ENCODE measurements at regions not wholly inside any gene's neighbourhood (a gene's known extent, or its start where the extent isn't known, plus 50 kb on each side); places are given as distances from the start of the nearest gene placed in this dataset.

DNA sequence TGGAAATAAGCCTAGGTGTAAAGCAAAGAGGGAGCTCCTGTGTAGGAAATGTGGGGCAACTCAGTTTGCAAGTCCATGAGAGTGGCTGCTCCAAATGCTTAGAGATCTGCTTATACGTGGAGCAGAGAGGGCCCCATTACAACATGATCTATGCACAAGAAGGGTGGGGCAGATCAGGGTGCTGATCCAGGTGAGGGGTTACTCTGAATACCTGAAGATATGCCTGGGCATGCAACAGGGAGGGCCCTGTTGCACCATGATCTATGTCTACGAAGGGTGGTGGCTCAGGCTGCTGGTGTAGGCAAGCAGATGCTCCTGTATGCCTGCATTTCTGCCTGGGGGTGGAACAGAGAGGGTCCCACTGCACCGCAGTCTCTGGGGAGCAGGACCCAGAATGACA is 1121.2 kb downstream of the RAPGEF2 start:
- DNase-seq (ENCODE audit: low spot score in 2 of 2), result no peak
- no peak for TF ChIP-seq CTCF (IDR thresholded peaks at IDR 0.05)

DNA sequence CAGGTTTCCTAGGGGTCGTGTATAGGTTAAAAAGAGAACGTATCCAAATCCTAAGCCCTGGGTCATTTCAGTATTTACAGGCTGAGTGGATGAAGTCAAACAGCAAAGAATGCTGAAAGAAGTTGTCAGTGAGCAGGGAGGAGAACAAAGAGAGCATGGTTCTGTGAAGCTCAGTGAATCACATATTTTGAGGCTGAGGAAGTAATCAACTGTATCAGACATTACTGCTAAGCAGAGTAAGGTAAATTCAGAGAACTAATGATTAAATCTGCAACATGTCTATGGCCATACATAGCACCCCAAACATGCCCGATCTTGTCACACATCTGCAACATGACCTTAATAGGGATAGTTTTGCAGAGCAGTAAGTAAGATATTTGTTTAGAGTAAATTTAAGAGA is 1130.3 kb downstream of the RAPGEF2 start:
- H3K27ac ChIP-seq, result no peak overlapping the region
- no peaks in the 10 kb centered on the region for H3K9me3 ChIP-seq
- no peak overlapping the region for H3K4me3 ChIP-seq
- intact Hi-C loops (cut with DNase I), result no loop called here
- no peaks in the 10 kb centered on the region for H3K4me1 ChIP-seq
- no peaks in the 10 kb centered on the region for H3K36me3 ChIP-seq
- no peaks in the 10 kb centered on the region for H3K27me3 ChIP-seq
- DNase-seq (ENCODE audit: low spot score in 2 of 2), result no peak
- TF ChIP-seq CTCF (IDR thresholded peaks at IDR 0.05), result no peak

More for the DNA sequence above, 1121.2 kb downstream of the RAPGEF2 start:
- intact Hi-C loops (cut with DNase I), result no loop called here
- Histone ChIP-seq H3K36me3 (no peaks in the 10 kb centered on the region), H3K4me3 (no peak overlapping the region), H3K4me1 (no peaks in the 10 kb centered on the region), H3K9me3 (peaks cover 3% of the 10 kb centered on the region in 2 donors), H3K27ac (no peak overlapping the region), H3K27me3 (no peaks in the 10 kb centered on the region)

DNA sequence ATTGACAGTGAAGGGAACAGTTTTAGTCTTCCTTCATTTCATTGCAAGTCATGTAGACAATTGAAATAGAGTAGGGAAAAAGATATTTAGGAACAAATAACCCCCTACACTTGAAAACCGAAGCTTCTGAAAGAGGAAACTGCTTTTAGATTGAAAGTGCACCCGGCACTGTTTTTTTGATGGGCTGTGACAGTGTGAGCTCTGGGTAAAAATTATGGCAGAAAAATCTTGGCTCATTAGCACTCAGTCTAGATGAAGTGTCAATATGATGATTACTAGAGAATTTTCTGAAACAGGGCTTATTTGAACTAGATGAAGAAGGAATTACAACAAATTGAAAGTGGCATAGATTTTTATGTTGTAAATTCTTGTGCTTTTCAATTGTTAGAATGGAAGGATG is 1132.4 kb downstream of the RAPGEF2 start:
- Histone ChIP-seq H3K27ac (no peak overlapping the region), H3K4me3 (no peak overlapping the region), H3K9me3 (no peaks in the 10 kb centered on the region), H3K27me3 (no peaks in the 10 kb centered on the region), H3K36me3 (no peaks in the 10 kb centered on the region), H3K4me1 (no peaks in the 10 kb centered on the region)
- no peak for TF ChIP-seq CTCF (IDR thresholded peaks at IDR 0.05)
- intact Hi-C loops (cut with DNase I), result no loop called here
- DNase-seq (ENCODE audit: low spot score in 2 of 2), result no peak

GRCh38 chr4:160235771-160236170 is 1132.9 kb downstream of the RAPGEF2 start:
- Histone ChIP-seq H3K27me3 (no peaks in the 10 kb centered on the region), H3K4me1 (no peaks in the 10 kb centered on the region), H3K27ac (no peak overlapping the region), H3K4me3 (no peak overlapping the region), H3K9me3 (no peaks in the 10 kb centered on the region), H3K36me3 (no peaks in the 10 kb centered on the region)
- no peak for DNase-seq (ENCODE audit: low spot score in 2 of 2)
- no peak for TF ChIP-seq CTCF (IDR thresholded peaks at IDR 0.05)
- intact Hi-C loops (cut with DNase I), result no loop called here

GRCh38 chr4:160238790-160239189 is 1135.9 kb downstream of the RAPGEF2 start:
- no peak for DNase-seq (ENCODE audit: low spot score in 2 of 2)
- Histone ChIP-seq H3K9me3 (no peaks in the 10 kb centered on the region), H3K4me3 (no peak overlapping the region), H3K27me3 (no peaks in the 10 kb centered on the region), H3K4me1 (no peaks in the 10 kb centered on the region), H3K36me3 (no peaks in the 10 kb centered on the region), H3K27ac (no peak overlapping the region)
- TF ChIP-seq CTCF (IDR thresholded peaks at IDR 0.05), result no peak
- intact Hi-C loops (cut with DNase I), result no loop called here

DNA sequence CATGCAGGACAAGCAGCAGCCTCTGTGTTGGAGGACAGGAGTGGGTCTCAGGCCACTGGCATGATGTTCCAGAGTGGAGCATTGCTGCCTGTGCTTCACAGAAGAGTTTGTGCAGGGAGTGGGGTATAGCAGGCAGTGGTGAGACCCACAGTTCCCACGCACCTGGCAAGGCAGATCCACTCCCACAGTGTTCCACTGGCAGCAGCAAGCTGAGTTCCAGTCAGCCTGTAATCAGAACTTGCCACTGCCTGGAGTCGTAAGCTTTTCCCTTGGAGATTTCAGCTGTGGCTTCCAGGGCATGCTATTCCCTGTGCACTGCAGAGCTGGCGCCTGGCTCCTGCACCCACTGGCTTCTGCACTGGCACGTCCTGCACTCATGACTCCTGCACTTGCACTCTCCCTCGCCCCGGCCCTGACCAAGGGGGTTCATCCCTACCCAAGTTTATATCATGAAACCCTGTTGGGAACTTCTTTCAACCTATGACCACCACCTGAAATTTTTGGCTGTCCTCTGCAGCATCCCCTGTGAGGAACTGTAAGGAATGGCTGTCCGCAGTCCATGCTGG is 1144.3 kb downstream of the RAPGEF2 start:
- no peak for TF ChIP-seq CTCF (IDR thresholded peaks at IDR 0.05)
- no peaks in the 10 kb centered on the region for H3K9me3 ChIP-seq

More for the DNA sequence above, 1144.3 kb downstream of the RAPGEF2 start:
- DNase-seq (ENCODE audit: low spot score in 2 of 2), result no peak
- no peaks in the 10 kb centered on the region for H3K36me3 ChIP-seq
- no peaks in the 10 kb centered on the region for H3K4me1 ChIP-seq
- no peak overlapping the region for H3K4me3 ChIP-seq
- no peak overlapping the region for H3K27ac ChIP-seq
- intact Hi-C loops (cut with DNase I), result no loop called here
- no peaks in the 10 kb centered on the region for H3K27me3 ChIP-seq

Measured in ascending aorta (tissue), 2 donors.